SK-N-SH treated with all-trans-retinoic acid at 6 μM for 48 hours (cell line): ENCODE measurements at regions not wholly inside any gene's neighbourhood (a gene's known extent, or its start where the extent isn't known, plus 50 kb on each side); places are given as distances from the start of the nearest gene placed in this dataset.

Experiments used
- ARNTL ChIP-seq: fragments of 450-650 bp; formaldehyde crosslinking; IDR thresholded peaks from 2 replicates; pipeline ENCODE4 v1.5.0; 2020; ENCODE audit warnings: low read depth, mild to moderate bottlenecking, moderate library complexity, borderline replicate concordance
- ISL1 ChIP-seq: fragments of 250-450 bp; sonication (Bioruptor Pico); IDR thresholded peaks from 2 replicates; pipeline ENCODE4 v2.1.2; 2022; ENCODE audit warnings: mild to moderate bottlenecking, moderate library complexity
- RARB ChIP-seq: fragments of 250-450 bp; sonication (Bioruptor Pico); IDR thresholded peaks from 2 replicates; pipeline ENCODE4 v1.8.0; 2021; ENCODE audit warnings: mild to moderate bottlenecking, moderate library complexity
- SNAI2 ChIP-seq: fragments of 250-450 bp; sonication (Bioruptor Pico); IDR thresholded peaks from 2 replicates; pipeline ENCODE4 v1.5.0; 2020; ENCODE audit warnings: mild to moderate bottlenecking, moderate library complexity
- TCF4 ChIP-seq: fragments of 250-450 bp; sonication (Bioruptor Pico); IDR thresholded peaks from 2 replicates; pipeline ENCODE4 v1.8.0; 2021; ENCODE audit warnings: mild to moderate bottlenecking, moderate library complexity, borderline replicate concordance
- ZFP3 ChIP-seq: fragments of 250-450 bp; sonication (Bioruptor Pico); IDR thresholded peaks from 2 replicates; pipeline ENCODE4 v1.5.0; 2020; ENCODE audit warnings: mild to moderate bottlenecking, moderate library complexity
- ZFP30 ChIP-seq: fragments of 450-650 bp; formaldehyde crosslinking; IDR thresholded peaks from 2 replicates; pipeline ENCODE4 v1.5.0; 2022; ENCODE audit warnings: mild to moderate bottlenecking, moderate library complexity
- ZNF70 ChIP-seq: fragments of 450-650 bp; formaldehyde crosslinking; IDR thresholded peaks from 2 replicates; pipeline ENCODE4 v1.5.0; 2020; ENCODE audit warnings: mild to moderate bottlenecking, moderate library complexity
- TF ChIP-seq, protein P1 (sequence below): fragments of 250-450 bp; sonication (Bioruptor Pico); IDR thresholded peaks from 2 replicates; pipeline ENCODE4 v1.5.1; 2020; ENCODE audit warnings: low read depth, mild to moderate bottlenecking, moderate library complexity
- TF ChIP-seq, protein P2 (sequence below): fragments of 250-450 bp; sonication (Bioruptor Pico); IDR thresholded peaks from 2 replicates; pipeline ENCODE4 v1.8.0; 2020; ENCODE audit warnings: mild to moderate bottlenecking, moderate library complexity, borderline replicate concordance
- TF ChIP-seq, protein P3 (sequence below): fragments of 250-450 bp; sonication (Bioruptor Pico); IDR thresholded peaks from 2 replicates; pipeline ENCODE4 v1.8.0; 2021; ENCODE audit warnings: low read depth, mild to moderate bottlenecking, moderate library complexity, borderline replicate concordance
- TF ChIP-seq, protein P4 (sequence below): fragments of 250-450 bp; sonication (Bioruptor Pico); IDR thresholded peaks from 2 replicates; pipeline ENCODE4 v1.5.1; 2021; ENCODE audit warnings: mild to moderate bottlenecking, moderate library complexity
- TF ChIP-seq, protein P5 (sequence below): fragments of 250-450 bp; sonication (Bioruptor Pico); IDR thresholded peaks from 2 replicates; pipeline ENCODE4 v1.5.0; 2020; ENCODE audit warnings: mild to moderate bottlenecking, moderate library complexity

DNA sequence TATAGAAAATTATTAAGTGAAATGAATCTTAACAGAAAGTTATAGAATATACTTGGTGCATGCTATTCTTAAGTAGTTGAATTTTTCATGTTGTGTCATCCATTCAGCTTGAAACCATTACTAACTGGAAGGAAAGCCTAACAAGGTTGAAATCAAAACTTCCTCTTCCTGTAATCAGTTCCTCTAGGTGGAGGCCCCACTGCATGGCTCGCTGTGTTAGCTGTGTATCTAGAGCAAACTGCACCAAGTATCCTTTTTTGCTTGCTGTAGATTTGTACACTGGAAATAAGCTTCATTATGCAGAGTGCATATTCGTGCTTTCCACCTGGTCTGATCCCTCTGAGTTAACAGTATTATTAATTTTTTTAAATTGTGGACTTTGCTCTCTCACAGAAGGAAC, 1146.1 kb downstream of the EFNB2 start:
- TF ChIP-seq, protein P1, sequence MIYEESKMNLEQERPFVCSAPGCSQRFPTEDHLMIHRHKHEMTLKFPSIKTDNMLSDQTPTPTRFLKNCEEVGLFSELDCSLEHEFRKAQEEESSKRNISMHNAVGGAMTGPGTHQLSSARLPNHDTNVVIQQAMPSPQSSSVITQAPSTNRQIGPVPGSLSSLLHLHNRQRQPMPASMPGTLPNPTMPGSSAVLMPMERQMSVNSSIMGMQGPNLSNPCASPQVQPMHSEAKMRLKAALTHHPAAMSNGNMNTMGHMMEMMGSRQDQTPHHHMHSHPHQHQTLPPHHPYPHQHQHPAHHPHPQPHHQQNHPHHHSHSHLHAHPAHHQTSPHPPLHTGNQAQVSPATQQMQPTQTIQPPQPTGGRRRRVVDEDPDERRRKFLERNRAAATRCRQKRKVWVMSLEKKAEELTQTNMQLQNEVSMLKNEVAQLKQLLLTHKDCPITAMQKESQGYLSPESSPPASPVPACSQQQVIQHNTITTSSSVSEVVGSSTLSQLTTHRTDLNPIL (CRISPR knock-in tag), result no peak
- TF ChIP-seq, protein P2, sequence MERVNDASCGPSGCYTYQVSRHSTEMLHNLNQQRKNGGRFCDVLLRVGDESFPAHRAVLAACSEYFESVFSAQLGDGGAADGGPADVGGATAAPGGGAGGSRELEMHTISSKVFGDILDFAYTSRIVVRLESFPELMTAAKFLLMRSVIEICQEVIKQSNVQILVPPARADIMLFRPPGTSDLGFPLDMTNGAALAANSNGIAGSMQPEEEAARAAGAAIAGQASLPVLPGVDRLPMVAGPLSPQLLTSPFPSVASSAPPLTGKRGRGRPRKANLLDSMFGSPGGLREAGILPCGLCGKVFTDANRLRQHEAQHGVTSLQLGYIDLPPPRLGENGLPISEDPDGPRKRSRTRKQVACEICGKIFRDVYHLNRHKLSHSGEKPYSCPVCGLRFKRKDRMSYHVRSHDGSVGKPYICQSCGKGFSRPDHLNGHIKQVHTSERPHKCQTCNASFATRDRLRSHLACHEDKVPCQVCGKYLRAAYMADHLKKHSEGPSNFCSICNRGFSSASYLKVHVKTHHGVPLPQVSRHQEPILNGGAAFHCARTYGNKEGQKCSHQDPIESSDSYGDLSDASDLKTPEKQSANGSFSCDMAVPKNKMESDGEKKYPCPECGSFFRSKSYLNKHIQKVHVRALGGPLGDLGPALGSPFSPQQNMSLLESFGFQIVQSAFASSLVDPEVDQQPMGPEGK (CRISPR knock-in tag), result no peak
- TF ChIP-seq, protein P3, sequence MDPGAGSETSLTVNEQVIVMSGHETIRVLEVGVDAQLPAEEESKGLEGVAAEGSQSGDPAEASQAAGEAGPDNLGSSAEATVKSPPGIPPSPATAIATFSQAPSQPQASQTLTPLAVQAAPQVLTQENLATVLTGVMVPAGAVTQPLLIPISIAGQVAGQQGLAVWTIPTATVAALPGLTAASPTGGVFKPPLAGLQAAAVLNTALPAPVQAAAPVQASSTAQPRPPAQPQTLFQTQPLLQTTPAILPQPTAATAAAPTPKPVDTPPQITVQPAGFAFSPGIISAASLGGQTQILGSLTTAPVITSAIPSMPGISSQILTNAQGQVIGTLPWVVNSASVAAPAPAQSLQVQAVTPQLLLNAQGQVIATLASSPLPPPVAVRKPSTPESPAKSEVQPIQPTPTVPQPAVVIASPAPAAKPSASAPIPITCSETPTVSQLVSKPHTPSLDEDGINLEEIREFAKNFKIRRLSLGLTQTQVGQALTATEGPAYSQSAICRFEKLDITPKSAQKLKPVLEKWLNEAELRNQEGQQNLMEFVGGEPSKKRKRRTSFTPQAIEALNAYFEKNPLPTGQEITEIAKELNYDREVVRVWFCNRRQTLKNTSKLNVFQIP, result no peak
- TF ChIP-seq ZNF70 (CRISPR knock-in tag), result no peak
- TF ChIP-seq, protein P4, sequence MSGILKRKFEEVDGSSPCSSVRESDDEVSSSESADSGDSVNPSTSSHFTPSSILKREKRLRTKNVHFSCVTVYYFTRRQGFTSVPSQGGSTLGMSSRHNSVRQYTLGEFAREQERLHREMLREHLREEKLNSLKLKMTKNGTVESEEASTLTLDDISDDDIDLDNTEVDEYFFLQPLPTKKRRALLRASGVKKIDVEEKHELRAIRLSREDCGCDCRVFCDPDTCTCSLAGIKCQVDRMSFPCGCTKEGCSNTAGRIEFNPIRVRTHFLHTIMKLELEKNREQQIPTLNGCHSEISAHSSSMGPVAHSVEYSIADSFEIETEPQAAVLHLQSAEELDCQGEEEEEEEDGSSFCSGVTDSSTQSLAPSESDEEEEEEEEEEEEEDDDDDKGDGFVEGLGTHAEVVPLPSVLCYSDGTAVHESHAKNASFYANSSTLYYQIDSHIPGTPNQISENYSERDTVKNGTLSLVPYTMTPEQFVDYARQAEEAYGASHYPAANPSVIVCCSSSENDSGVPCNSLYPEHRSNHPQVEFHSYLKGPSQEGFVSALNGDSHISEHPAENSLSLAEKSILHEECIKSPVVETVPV (CRISPR knock-in tag), result no peak
- no peak for TF ChIP-seq ZFP30 (CRISPR knock-in tag)
- TF ChIP-seq RARB, result no peak
- TF ChIP-seq, protein P5, sequence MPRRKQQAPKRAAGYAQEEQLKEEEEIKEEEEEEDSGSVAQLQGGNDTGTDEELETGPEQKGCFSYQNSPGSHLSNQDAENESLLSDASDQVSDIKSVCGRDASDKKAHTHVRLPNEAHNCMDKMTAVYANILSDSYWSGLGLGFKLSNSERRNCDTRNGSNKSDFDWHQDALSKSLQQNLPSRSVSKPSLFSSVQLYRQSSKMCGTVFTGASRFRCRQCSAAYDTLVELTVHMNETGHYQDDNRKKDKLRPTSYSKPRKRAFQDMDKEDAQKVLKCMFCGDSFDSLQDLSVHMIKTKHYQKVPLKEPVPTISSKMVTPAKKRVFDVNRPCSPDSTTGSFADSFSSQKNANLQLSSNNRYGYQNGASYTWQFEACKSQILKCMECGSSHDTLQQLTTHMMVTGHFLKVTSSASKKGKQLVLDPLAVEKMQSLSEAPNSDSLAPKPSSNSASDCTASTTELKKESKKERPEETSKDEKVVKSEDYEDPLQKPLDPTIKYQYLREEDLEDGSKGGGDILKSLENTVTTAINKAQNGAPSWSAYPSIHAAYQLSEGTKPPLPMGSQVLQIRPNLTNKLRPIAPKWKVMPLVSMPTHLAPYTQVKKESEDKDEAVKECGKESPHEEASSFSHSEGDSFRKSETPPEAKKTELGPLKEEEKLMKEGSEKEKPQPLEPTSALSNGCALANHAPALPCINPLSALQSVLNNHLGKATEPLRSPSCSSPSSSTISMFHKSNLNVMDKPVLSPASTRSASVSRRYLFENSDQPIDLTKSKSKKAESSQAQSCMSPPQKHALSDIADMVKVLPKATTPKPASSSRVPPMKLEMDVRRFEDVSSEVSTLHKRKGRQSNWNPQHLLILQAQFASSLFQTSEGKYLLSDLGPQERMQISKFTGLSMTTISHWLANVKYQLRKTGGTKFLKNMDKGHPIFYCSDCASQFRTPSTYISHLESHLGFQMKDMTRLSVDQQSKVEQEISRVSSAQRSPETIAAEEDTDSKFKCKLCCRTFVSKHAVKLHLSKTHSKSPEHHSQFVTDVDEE (CRISPR knock-in tag), result no peak
- TF ChIP-seq ZFP3 (CRISPR knock-in tag), result no peak
- no peak for TF ChIP-seq SNAI2
- TF ChIP-seq TCF4 (CRISPR knock-in tag), result no peak
- TF ChIP-seq ARNTL (CRISPR knock-in tag), result no peak
- no peak for TF ChIP-seq ISL1 (CRISPR knock-in tag)
